Lower leg skin (tissue), 4 donors: ENCODE measurements at regions not wholly inside any gene's neighbourhood (a gene's known extent, or its start where the extent isn't known, plus 50 kb on each side); places are given as distances from the start of the nearest gene placed in this dataset.

Source experiments
- DNase-seq, 2 donors: peaks; one replicate each; pipeline ENCODE4 v3.0.0-alpha.2; 2019; ENCODE audit warnings: low spot score in 2 of 2
- H3K4me3 ChIP-seq: fragments of 200-600 bp; sonication (generic); 2 replicates; pipeline ENCODE4 v1.5.1; 2017; ENCODE audit warnings: mild to moderate bottlenecking, low read depth; ENCODE audit not compliant: poor library complexity, severe bottlenecking
- POLR2A ChIP-seq, 2 donors: fragments of 450-650 bp; IDR thresholded peaks; one replicate each; pipeline ENCODE4 v1.6.1; 2016 to 2017; ENCODE audit warnings: antibody characterized with exemption in 2 of 2, mild to moderate bottlenecking in 1 of 2, moderate library complexity in 1 of 2
- WGBS, 2 donors: methylation state at CpG; one replicate each; pipeline ENCODE4 v1.1.5; 2018; 5-methylcytosine and 5-hydroxymethylcytosine counted together
- intact Hi-C: fragments of 100-400 bp; cut with DNase I; formaldehyde crosslinking; loops from one replicate; pipeline ENCODE4 v1.15.0; 2023; ENCODE audit warnings: low total_unique reads
- TF ChIP-seq, protein P1 (sequence below), 3 donors: fragments of 450-650 bp; IDR thresholded peaks; one replicate each; pipeline ENCODE4 v1.5.1; 2016; ENCODE audit warnings: antibody characterized with exemption in 3 of 3, mild to moderate bottlenecking in 3 of 3, moderate library complexity in 2 of 3

DNA sequence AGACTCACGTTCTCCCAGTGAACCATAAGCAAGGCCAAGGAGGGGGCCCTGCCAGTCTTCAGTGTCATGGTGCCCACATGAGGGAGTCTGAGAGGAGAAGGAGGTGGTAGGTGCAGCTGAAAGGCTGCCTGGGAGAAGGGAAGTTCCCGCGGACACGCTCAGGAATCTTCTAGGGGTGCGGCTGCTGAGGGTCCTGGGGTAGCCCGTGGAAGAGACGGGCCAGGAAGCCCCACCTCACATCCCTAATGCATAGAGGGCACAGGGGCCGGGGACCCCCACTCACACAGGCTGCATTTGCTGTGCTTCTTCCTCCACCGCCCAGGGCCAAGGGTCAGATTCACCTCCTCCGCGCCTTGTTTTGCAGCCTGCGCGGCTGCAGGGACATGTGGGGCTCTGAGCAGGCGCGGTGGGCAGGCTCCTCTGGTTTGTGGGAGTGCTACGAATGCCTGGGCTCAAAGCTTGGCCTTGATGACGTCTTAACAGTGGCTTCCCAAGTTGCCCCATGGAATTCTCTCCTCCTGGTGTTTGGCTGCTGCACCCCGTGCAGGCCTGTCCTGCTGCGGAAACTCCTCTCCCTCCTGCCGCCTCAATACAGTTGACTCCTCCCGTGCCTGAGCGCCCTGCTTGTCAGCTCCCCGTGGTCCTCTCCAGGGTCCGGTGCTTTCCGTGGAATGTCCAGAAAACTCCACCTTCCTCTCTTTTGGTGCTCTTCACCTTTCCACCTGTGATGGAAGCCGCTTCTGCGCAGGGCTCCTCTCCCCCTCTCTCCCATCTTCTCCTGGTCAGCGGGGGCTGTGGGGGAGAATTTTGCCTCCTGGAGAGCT, 95.7 kb downstream of the VAPA start:
- peak in 1 of 2 donors; percentile 77 for DNase-seq
- intact Hi-C loops: no loop called here
- no peak overlapping the region for H3K4me3 ChIP-seq
- WGBS, 2 donors: 94 to 97% methylated on average over 28 of the region's 28 CpGs
- no peak for TF ChIP-seq POLR2A (IDR thresholded peaks at IDR 0.05)
- TF ChIP-seq, protein P1, sequence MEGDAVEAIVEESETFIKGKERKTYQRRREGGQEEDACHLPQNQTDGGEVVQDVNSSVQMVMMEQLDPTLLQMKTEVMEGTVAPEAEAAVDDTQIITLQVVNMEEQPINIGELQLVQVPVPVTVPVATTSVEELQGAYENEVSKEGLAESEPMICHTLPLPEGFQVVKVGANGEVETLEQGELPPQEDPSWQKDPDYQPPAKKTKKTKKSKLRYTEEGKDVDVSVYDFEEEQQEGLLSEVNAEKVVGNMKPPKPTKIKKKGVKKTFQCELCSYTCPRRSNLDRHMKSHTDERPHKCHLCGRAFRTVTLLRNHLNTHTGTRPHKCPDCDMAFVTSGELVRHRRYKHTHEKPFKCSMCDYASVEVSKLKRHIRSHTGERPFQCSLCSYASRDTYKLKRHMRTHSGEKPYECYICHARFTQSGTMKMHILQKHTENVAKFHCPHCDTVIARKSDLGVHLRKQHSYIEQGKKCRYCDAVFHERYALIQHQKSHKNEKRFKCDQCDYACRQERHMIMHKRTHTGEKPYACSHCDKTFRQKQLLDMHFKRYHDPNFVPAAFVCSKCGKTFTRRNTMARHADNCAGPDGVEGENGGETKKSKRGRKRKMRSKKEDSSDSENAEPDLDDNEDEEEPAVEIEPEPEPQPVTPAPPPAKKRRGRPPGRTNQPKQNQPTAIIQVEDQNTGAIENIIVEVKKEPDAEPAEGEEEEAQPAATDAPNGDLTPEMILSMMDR (IDR thresholded peaks at IDR 0.05): no peak

DNA sequence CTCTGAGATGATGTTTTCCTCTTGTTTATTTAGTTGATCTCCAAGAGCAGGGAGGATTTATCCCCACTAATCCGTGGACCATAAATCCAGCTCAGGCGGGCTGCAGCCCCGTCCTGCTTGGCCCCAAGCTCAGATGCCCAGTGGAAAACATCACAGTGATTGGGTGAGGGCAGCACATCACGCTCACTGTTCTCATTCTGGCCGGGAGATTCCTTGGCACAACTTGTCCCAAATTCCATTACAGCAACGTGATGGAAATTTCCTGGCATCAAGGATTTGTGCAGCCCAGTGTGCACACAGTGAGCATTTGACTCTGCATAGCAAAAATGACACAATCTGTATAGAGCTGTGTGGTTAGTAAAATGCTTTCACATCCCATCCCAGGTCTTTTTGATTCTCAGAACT, 96.8 kb downstream of the VAPA start:
- WGBS, 2 donors: 14 to 19% methylated on average over 6 of the region's 6 CpGs
- no peak overlapping the region for H3K4me3 ChIP-seq
- DNase-seq: peak; percentile 72 to 86
- TF ChIP-seq POLR2A (IDR thresholded peaks at IDR 0.05): no peak
- TF ChIP-seq, protein P1 (IDR thresholded peaks at IDR 0.05): no peak
- intact Hi-C loops: no loop called here

DNA sequence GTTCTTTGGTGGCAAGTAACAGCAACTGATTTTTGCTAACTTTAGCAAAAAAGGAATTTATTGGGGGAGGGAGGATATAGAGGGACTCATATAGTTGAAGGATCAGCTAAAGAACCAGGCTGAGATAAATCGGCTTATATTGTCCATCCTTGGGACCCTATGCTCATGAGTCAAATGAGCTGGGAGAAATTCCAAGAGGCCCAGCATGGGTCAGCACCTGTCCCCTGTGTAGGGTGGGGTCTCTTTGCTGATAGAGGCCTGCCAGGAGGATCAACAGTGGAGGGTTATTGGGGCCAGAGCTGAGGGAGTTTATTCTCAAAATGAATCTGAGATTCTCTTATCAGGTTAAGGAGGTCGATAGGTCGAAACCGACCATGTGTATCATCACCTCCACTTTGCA, 97.2 kb downstream of the VAPA start:
- TF ChIP-seq POLR2A (IDR thresholded peaks at IDR 0.05): no peak
- TF ChIP-seq, protein P1 (IDR thresholded peaks at IDR 0.05): no peak
- no peak overlapping the region for H3K4me3 ChIP-seq
- DNase-seq: peak in 1 of 2 donors; percentile 45
- WGBS, 2 donors: 82 to 88% methylated on average over 4 of the region's 4 CpGs
- intact Hi-C loops: no loop called here

DNA sequence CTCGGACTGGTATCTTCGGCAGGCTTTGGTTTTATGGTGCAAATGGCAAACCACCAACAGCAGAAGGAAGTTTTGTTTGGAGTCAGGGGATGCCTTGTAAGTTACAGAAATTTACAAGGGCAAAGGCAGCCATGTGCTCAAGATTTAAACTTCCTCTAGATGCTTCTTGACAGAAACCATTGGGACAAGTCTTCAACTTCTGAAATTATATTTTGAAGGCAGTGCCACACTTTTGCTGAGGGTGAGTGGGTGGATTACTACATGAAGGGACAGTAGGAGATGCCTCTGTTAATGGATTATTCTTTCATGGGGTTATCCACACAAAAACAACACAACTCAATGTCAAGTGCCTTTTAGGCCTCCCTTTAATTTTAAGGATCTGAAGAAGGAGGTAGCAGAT, 97.9 kb downstream of the VAPA start:
- H3K4me3 ChIP-seq: no peak overlapping the region
- DNase-seq: no peak
- TF ChIP-seq POLR2A (IDR thresholded peaks at IDR 0.05): no peak
- TF ChIP-seq, protein P1 (IDR thresholded peaks at IDR 0.05): no peak
- intact Hi-C loops: no loop called here
- 89 to 96% methylated on average over 2 of the region's 2 CpGs for WGBS, 2 donors

DNA sequence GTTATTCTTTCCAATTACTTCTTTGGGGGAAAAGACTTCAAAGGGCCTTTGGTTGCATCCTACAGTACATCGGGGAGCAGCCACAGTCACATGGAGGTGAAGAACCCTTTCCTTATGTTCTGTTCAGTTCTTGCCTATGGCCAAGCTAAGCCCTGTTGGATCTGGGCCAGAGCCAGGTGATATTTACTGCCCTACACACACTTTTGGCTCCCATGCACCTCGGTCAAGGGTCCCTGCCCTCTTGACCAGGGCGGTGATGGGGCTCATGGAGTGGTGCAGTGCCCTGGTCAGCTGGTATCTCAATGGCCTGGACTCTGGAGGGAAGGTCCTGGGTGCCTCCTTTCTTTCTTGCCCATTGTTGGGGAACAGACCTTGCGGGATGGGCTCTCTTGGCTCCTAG, 98.7 kb downstream of the VAPA start:
- TF ChIP-seq, protein P1 (IDR thresholded peaks at IDR 0.05): no peak
- TF ChIP-seq POLR2A (IDR thresholded peaks at IDR 0.05): no peak
- 95% methylated on average over 4 of the region's 4 CpGs for WGBS, 2 donors
- H3K4me3 ChIP-seq: no peak overlapping the region
- peak in 1 of 2 donors; percentile 53 for DNase-seq
- intact Hi-C loops: no loop called here
